CD4-positive, alpha-beta memory T cell (primary cell): ENCODE measurements at regions not wholly inside any gene's neighbourhood (a gene's known extent, or its start where the extent isn't known, plus 50 kb on each side); places are given as distances from the start of the nearest gene placed in this dataset.

Experiments used
- CTCF ChIA-PET: fragments of 350-600 bp; sonication (Branson Sonifier 250); formaldehyde crosslinking; loops from one replicate; lab custom pipeline; 2021; ENCODE audit warnings: inconsistent platforms; ENCODE audit not compliant: partially characterized antibody; lab: Charles Lee
- POLR2A ChIA-PET: fragments of 350-600 bp; sonication (Branson Sonifier 250); formaldehyde crosslinking; loops from one replicate; lab custom pipeline; 2021; ENCODE audit not compliant: partially characterized antibody; lab: Charles Lee
- DNase-seq, 5 donors: peaks; one replicate each; pipeline versions ENCODE4 v3.0.0 to v3.0.0-alpha.2; 2020 to 2022; ENCODE audit warnings: mixed read lengths in 1 of 5
- H3K27ac ChIP-seq: one replicate; pipeline ENCODE4 v1.7.0; 2013; ENCODE audit warnings: low read depth, low read length
- H3K27me3 ChIP-seq: 2 replicates; pipeline ENCODE4 v1.7.0; 2013; ENCODE audit warnings: mild to moderate bottlenecking, low read length, moderate library complexity; ENCODE audit not compliant: insufficient read depth
- H3K36me3 ChIP-seq: 2 replicates; pipeline ENCODE4 v1.7.0; 2013; ENCODE audit warnings: mild to moderate bottlenecking, low read length, moderate library complexity; ENCODE audit not compliant: insufficient read depth
- H3K4me1 ChIP-seq: 2 replicates; pipeline ENCODE4 v1.7.0; 2013; ENCODE audit warnings: mild to moderate bottlenecking, low read length, moderate library complexity; ENCODE audit not compliant: insufficient read depth
- H3K4me3 ChIP-seq, 2 donors: one replicate each; pipeline ENCODE4 v1.7.0; 2013; ENCODE audit warnings: low read length in 2 of 2, mild to moderate bottlenecking in 1 of 2
- H3K9me3 ChIP-seq, 2 donors: one replicate each; pipeline ENCODE4 v1.7.0; 2013; ENCODE audit warnings: low read length in 2 of 2, control low read depth in 1 of 2; ENCODE audit not compliant: control insufficient read depth in 1 of 2
- H3K27ac Mint-ChIP-seq, 7 donors: one replicate each; pipeline ENCODE4 v1.8.0; 2020 to 2021; ENCODE audit warnings: mixed read lengths in 7 of 7, mild to moderate bottlenecking in 6 of 7, inconsistent platforms in 3 of 7, moderate library complexity in 3 of 7
- H3K27me3 Mint-ChIP-seq, 2 donors: one replicate each; pipeline ENCODE4 v1.8.0; 2020 to 2021; ENCODE audit warnings: mixed read lengths in 2 of 2
- H3K36me3 Mint-ChIP-seq, 2 donors: one replicate each; pipeline ENCODE4 v1.8.0; 2020 to 2021; ENCODE audit warnings: mixed read lengths in 2 of 2, inconsistent platforms in 1 of 2, mild to moderate bottlenecking in 1 of 2
- H3K4me1 Mint-ChIP-seq, 4 donors: one replicate each; pipeline ENCODE4 v1.8.0; 2020 to 2021; ENCODE audit warnings: mixed read lengths in 4 of 4, mild to moderate bottlenecking in 1 of 4
- H3K4me3 Mint-ChIP-seq, 8 donors: one replicate each; pipeline ENCODE4 v1.8.0; 2020 to 2021; ENCODE audit warnings: mixed read lengths in 8 of 8, mild to moderate bottlenecking in 7 of 8, moderate library complexity in 6 of 8, inconsistent platforms in 3 of 8
- H3K9me3 Mint-ChIP-seq, 8 donors: one replicate each; pipeline ENCODE4 v1.8.0; 2020 to 2021; ENCODE audit warnings: mixed read lengths in 8 of 8, mild to moderate bottlenecking in 5 of 8, inconsistent platforms in 3 of 8, moderate library complexity in 1 of 8
- intact Hi-C: fragments of 100-400 bp; cut with micrococcal nuclease; formaldehyde crosslinking; loops from one replicate; pipeline ENCODE4 v1.15.1; 2023

DNA sequence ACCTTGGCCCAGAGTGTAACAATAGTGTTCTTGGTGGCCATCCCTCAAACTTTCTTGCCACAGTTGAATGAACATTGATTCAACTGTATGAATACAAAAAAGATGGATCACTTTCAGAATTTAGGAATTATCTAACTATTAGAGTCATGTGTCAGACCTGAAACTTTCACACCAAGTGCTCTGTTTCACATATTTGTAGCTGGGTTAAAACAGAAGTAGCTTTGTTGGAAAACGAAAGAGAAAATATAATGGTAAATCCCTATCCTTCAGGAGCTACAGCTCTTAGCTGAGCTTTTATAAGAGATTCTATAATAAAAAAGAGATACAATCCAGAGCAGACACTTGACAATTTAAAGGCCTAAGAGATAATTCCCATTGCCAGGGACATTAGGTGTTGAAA, 719.3 kb downstream of the JRKL start:
- peaks cover 0 to 1% of the 10 kb centered on the region in 2 donors for H3K27me3 Mint-ChIP-seq
- no peaks in the 10 kb centered on the region for H3K36me3 Mint-ChIP-seq

DNA sequence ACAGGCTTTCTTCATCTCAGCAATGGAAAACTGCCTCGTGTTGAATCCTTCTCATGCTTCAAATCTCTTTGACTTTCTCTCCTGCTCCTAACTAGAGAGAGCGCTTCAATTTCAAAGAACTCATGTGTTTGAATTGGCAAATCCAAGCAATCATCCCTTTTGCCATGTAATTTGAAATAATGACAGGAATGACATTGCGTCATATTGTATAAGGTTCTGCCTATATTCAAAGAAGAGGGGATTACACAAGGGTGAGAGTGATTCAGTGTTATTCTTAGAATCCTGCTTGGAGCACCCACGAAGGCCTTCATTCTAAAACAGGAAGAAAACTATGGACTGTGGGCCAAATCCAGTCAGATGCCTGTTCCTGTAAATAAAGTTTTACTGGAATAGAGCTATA, 720.6 kb downstream of the JRKL start:
- no peaks in the 10 kb centered on the region for H3K4me1 Mint-ChIP-seq
- intact Hi-C loops: no loop called here
- no peaks in the 10 kb centered on the region for H3K36me3 ChIP-seq
- no peaks in the 10 kb centered on the region for H3K36me3 Mint-ChIP-seq
- H3K27ac ChIP-seq: no peak overlapping the region
- peaks cover 0 to 10% (median 4%) of the 10 kb centered on the region in 8 donors for H3K9me3 Mint-ChIP-seq
- no peaks in the 10 kb centered on the region for H3K9me3 ChIP-seq
- peaks cover 0 to 1% of the 10 kb centered on the region in 2 donors for H3K27me3 Mint-ChIP-seq
- ChIA-PET CTCF (no interaction called here), POLR2A (no interaction called here)
- no peak overlapping the region for H3K4me3 ChIP-seq
- H3K27me3 ChIP-seq: no peaks in the 10 kb centered on the region
- no peak overlapping the region for H3K4me3 Mint-ChIP-seq
- no peak overlapping the region for H3K27ac Mint-ChIP-seq
- no peaks in the 10 kb centered on the region for H3K4me1 ChIP-seq
- DNase-seq: no peak

More for the DNA sequence above, 719.3 kb downstream of the JRKL start:
- H3K36me3 ChIP-seq: no peaks in the 10 kb centered on the region
- CTCF ChIA-PET: no interaction called here
- Mint-ChIP-seq H3K27ac (no peak overlapping the region), H3K9me3 (peaks cover 0 to 10% (median 4%) of the 10 kb centered on the region in 8 donors), H3K4me1 (no peaks in the 10 kb centered on the region), H3K4me3 (no peak overlapping the region)
- no peak overlapping the region for H3K4me3 ChIP-seq
- no peaks in the 10 kb centered on the region for H3K27me3 ChIP-seq
- intact Hi-C loops: no loop called here
- H3K9me3 ChIP-seq: no peaks in the 10 kb centered on the region
- POLR2A ChIA-PET: no interaction called here
- DNase-seq: no peak
- no peaks in the 10 kb centered on the region for H3K4me1 ChIP-seq
- H3K27ac ChIP-seq: no peak overlapping the region

DNA sequence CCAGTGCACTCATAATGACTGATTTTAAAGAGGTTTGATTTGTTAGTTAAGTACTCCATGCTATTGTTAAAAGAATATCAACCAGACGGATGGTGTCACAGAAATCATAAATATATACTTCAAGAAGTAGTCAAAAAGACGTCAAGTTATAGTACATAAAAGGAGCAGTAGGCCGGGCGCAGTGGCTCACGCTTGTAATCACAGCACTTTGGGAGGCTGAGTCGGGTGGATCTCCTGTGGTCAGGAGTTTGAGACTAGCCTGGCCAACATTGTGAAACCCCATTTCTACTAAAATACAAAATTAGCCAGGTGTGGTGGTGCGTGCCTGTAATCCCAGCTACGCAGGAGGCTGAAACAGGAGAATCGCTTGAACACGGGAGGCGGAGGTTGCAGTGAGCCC, 721.7 kb downstream of the JRKL start:
- H3K4me3 Mint-ChIP-seq: no peak overlapping the region
- POLR2A ChIA-PET: no interaction called here
- H3K9me3 Mint-ChIP-seq: peaks cover 0 to 10% (median 4%) of the 10 kb centered on the region in 8 donors

DNA sequence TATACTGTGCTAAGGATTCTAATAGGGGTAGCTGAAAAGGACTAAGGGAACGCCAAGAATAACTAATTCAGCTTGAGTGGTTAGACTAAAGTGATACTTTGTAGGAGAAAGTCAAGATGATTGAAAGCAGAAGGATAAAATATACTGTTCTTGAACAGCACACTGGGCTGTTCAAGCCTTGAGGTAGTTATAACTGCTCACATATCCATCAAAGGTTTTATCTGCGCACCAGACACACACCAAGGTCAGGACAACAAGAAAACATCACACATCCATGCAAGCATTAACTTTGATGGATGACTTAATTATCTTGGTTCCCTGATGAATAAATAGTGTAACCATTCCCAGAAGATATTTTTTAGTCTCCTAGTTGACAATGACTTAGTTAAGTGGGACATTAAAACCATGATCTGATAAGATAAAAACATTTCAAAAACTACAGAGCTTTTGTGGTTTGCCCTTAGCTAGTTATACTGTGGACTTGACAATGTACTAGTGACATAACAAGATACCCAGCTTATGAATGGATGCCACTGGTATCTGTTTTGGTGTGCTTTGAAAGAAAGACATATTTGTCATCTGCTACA, 728.9 kb downstream of the JRKL start:
- H3K9me3 Mint-ChIP-seq: peaks cover 0 to 6% (median 0%) of the 10 kb centered on the region in 8 donors
- H3K27me3 Mint-ChIP-seq: no peaks in the 10 kb centered on the region
- H3K4me1 ChIP-seq: no peaks in the 10 kb centered on the region
- H3K36me3 Mint-ChIP-seq: no peaks in the 10 kb centered on the region
- no peaks in the 10 kb centered on the region for H3K4me1 Mint-ChIP-seq
- no peak overlapping the region for H3K4me3 Mint-ChIP-seq
- ChIA-PET CTCF (no interaction called here), POLR2A (no interaction called here)
- H3K27ac Mint-ChIP-seq: no peak overlapping the region
- no peak for DNase-seq
- no peak overlapping the region for H3K27ac ChIP-seq
- no peaks in the 10 kb centered on the region for H3K36me3 ChIP-seq
- intact Hi-C loops: no loop called here
- H3K27me3 ChIP-seq: no peaks in the 10 kb centered on the region
- no peaks in the 10 kb centered on the region for H3K9me3 ChIP-seq
- no peak overlapping the region for H3K4me3 ChIP-seq

More for the DNA sequence above, 721.7 kb downstream of the JRKL start:
- no peaks in the 10 kb centered on the region for H3K27me3 ChIP-seq
- H3K36me3 ChIP-seq: no peaks in the 10 kb centered on the region
- no peaks in the 10 kb centered on the region for H3K4me1 Mint-ChIP-seq
- no peak for DNase-seq
- H3K27ac Mint-ChIP-seq: no peak overlapping the region
- no peak overlapping the region for H3K27ac ChIP-seq
- H3K27me3 Mint-ChIP-seq: peaks cover 0 to 1% of the 10 kb centered on the region in 2 donors
- intact Hi-C loops: no loop called here
- H3K36me3 Mint-ChIP-seq: no peaks in the 10 kb centered on the region
- H3K4me1 ChIP-seq: no peaks in the 10 kb centered on the region
- CTCF ChIA-PET: no interaction called here
- H3K9me3 ChIP-seq: no peaks in the 10 kb centered on the region
- H3K4me3 ChIP-seq: no peak overlapping the region

DNA sequence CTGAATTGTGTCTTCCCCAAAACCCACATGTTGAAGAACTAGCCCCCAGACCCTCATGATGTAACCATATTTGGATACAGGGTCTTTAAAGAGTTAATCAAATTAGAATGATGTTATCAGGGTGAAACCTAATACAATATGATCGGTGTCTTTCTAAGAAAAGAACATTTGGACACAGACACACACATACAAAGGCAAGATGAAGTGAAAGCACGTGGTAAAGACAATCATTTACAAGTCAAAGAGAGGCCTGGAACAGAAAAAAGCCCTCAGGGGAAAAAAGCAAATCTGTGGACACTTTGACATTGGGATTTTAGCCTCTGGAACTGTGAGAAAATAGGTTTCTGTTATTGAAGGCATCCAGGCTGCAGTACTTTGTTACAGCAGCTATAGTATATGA, 733.4 kb downstream of the JRKL start:
- H3K4me1 Mint-ChIP-seq: no peaks in the 10 kb centered on the region
- Histone ChIP-seq H3K36me3 (no peaks in the 10 kb centered on the region), H3K9me3 (no peaks in the 10 kb centered on the region), H3K4me1 (no peaks in the 10 kb centered on the region), H3K4me3 (no peak overlapping the region), H3K27me3 (no peaks in the 10 kb centered on the region), H3K27ac (no peak overlapping the region)
- no peaks in the 10 kb centered on the region for H3K36me3 Mint-ChIP-seq
- intact Hi-C loops: no loop called here
- no peak overlapping the region for H3K27ac Mint-ChIP-seq
- CTCF ChIA-PET: no interaction called here
- peaks cover 0 to 13% (median 4%) of the 10 kb centered on the region in 8 donors for H3K9me3 Mint-ChIP-seq
- DNase-seq: no peak
- H3K27me3 Mint-ChIP-seq: no peaks in the 10 kb centered on the region
- POLR2A ChIA-PET: no interaction called here
- no peak overlapping the region for H3K4me3 Mint-ChIP-seq

DNA sequence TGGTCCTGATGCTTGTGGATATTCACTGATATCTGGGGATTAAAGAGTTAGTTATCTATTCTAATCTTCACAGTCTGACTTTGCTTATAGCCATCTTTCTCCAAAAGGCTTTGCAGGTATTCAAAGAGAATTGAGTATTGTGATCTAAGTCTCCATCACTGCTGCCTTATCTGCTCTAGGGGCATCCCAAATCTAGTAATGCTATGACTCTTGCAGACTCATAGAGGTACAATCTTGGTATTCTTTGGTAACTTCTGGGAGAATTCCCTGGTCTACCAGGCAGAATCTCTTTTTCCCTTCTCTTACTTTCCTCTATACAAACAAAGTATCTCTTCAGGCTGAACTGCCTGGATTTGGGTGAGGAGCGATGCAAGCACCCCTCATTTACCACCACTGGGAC, 746.3 kb downstream of the JRKL start:
- Histone ChIP-seq H3K36me3 (no peaks in the 10 kb centered on the region), H3K4me3 (no peak overlapping the region), H3K9me3 (no peaks in the 10 kb centered on the region), H3K27ac (no peak overlapping the region), H3K4me1 (no peaks in the 10 kb centered on the region), H3K27me3 (no peaks in the 10 kb centered on the region)
- Mint-ChIP-seq H3K36me3 (no peaks in the 10 kb centered on the region), H3K4me1 (no peaks in the 10 kb centered on the region), H3K9me3 (peaks cover 0 to 25% (median 11%) of the 10 kb centered on the region in 8 donors), H3K4me3 (no peak overlapping the region), H3K27me3 (no peaks in the 10 kb centered on the region), H3K27ac (no peak overlapping the region)
- CTCF ChIA-PET: no interaction called here
- POLR2A ChIA-PET: no interaction called here
- DNase-seq: no peak
- intact Hi-C loops: no loop called here

DNA sequence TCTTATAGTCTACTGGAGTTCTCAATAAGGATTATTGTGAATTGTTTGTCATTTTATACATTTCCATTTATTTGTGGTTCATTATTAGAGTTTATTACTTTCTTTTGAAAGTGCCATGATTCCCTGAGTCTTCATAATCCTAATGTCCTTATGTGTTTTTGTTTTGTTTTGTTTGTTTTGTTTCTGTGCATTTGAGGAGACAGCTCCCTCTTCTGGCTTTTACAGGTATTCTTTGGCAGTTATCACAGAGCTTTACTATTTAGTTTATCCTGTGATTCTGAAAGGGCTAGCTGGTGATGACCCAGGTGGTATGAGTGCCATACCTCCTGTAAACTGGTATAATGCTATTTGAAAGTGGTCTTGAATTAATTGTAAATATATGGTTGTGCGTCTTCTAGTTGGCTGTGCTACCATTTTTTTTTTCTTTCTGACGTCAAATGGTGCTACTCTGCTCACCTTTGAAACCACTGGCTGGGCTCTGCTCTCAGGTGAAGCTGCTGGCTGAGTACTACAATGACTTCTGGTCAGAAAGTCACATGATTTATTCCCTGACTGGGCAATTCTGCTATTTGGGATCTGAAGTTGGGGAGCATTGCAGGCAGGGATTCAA, 751.2 kb downstream of the JRKL start:
- no peaks in the 10 kb centered on the region for H3K27me3 Mint-ChIP-seq
- Histone ChIP-seq H3K27ac (no peak overlapping the region), H3K9me3 (peaks cover 0 to 5% of the 10 kb centered on the region in 2 donors), H3K4me1 (no peaks in the 10 kb centered on the region), H3K4me3 (no peak overlapping the region), H3K27me3 (no peaks in the 10 kb centered on the region), H3K36me3 (no peaks in the 10 kb centered on the region)
- DNase-seq: no peak
- H3K36me3 Mint-ChIP-seq: no peaks in the 10 kb centered on the region
- intact Hi-C loops: no loop called here
- H3K9me3 Mint-ChIP-seq: peaks cover 5 to 19% (median 14%) of the 10 kb centered on the region in 8 donors
- H3K4me1 Mint-ChIP-seq: no peaks in the 10 kb centered on the region
- ChIA-PET CTCF (no interaction called here), POLR2A (no interaction called here)
- H3K4me3 Mint-ChIP-seq: no peak overlapping the region
- H3K27ac Mint-ChIP-seq: no peak overlapping the region
